Neural progenitor cell (in vitro differentiated cells): ENCODE measurements at regions not wholly inside any gene's neighbourhood (a gene's known extent, or its start where the extent isn't known, plus 50 kb on each side); places are given as distances from the start of the nearest gene placed in this dataset. TPM values are rescaled to one million over a fixed set of nuclear protein-coding genes. Genes with fewer than 3 reads are reported as not detected.
A peak's percentile ranks its signal among the peaks of the same experiment; 100 is the strongest.

Experiments used
- DNase-seq: peaks from one replicate; pipeline ENCODE4 v3.0.0-alpha.2; 2016; ENCODE audit warnings: low spot score
- H2AFZ ChIP-seq: fragments of 200-600 bp; sonication (generic); replicated peaks from 2 replicates; pipeline ENCODE4 v1.6.1; 2016; ENCODE audit warnings: antibody characterized with exemption
- H3F3A ChIP-seq: fragments of 200-600 bp; sonication (generic); 2 replicates; pipeline ENCODE4 v1.6.1; 2016; ENCODE audit warnings: antibody characterized with exemption, low read depth
- H3K27ac ChIP-seq: fragments of 200-600 bp; sonication (generic); 2 replicates; pipeline ENCODE4 v1.5.1; 2016; ENCODE audit warnings: mild to moderate bottlenecking
- H3K27me3 ChIP-seq: fragments of 200-600 bp; sonication (generic); 2 replicates; pipeline ENCODE4 v1.6.1; 2016; ENCODE audit warnings: mild to moderate bottlenecking, moderate library complexity
- H3K36me3 ChIP-seq: fragments of 200-600 bp; sonication (generic); 2 replicates; pipeline ENCODE4 v1.5.1; 2016
- H3K4me1 ChIP-seq: fragments of 200-600 bp; sonication (generic); 2 replicates; pipeline ENCODE4 v1.6.1; 2016; ENCODE audit warnings: mixed run types
- H3K4me2 ChIP-seq: fragments of 200-600 bp; sonication (generic); 2 replicates; pipeline ENCODE4 v1.6.1; 2016
- H3K4me3 ChIP-seq: fragments of 200-600 bp; sonication (generic); 2 replicates; pipeline ENCODE4 v1.5.1; 2016
- H3K79me2 ChIP-seq: fragments of 200-600 bp; sonication (generic); 2 replicates; pipeline ENCODE4 v1.6.1; 2016; ENCODE audit warnings: low read depth
- H3K9ac ChIP-seq: fragments of 200-600 bp; sonication (generic); 2 replicates; pipeline ENCODE4 v1.6.1; 2016
- H3K9me3 ChIP-seq: fragments of 200-600 bp; sonication (generic); 2 replicates; pipeline ENCODE4 v1.5.1; 2016; ENCODE audit warnings: low read depth
- H4K20me1 ChIP-seq: fragments of 200-600 bp; sonication (generic); 2 replicates; pipeline ENCODE4 v1.6.1; 2016; ENCODE audit warnings: low read depth
- H3K27ac Mint-ChIP-seq: 3 replicates; pipeline ENCODE4 v1.8.0; 2021; ENCODE audit warnings: mixed read lengths
- H3K27me3 Mint-ChIP-seq: 2 replicates; pipeline ENCODE4 v1.8.0; 2022; ENCODE audit warnings: low read depth, mild to moderate bottlenecking, inconsistent platforms, moderate library complexity, mixed read lengths; ENCODE audit not compliant: insufficient read depth
- H3K36me3 Mint-ChIP-seq: 3 replicates; pipeline ENCODE4 v1.8.0; 2021; ENCODE audit warnings: mixed read lengths
- H3K4me1 Mint-ChIP-seq: 3 replicates; pipeline ENCODE4 v1.8.0; 2021; ENCODE audit warnings: mixed read lengths
- H3K4me3 Mint-ChIP-seq: 3 replicates; pipeline ENCODE4 v1.8.0; 2021; ENCODE audit warnings: mild to moderate bottlenecking, moderate library complexity, mixed read lengths
- H3K9me3 Mint-ChIP-seq: 3 replicates; pipeline ENCODE4 v1.8.0; 2020; ENCODE audit warnings: mixed read lengths
- EZH2 ChIP-seq: fragments of 200-600 bp; sonication (generic); IDR thresholded peaks from 2 replicates; pipeline ENCODE4 v1.6.1; 2017; ENCODE audit warnings: antibody characterized with exemption, mild to moderate bottlenecking, moderate library complexity
- EZH2phosphoT487 ChIP-seq: fragments of 200-600 bp; sonication (generic); IDR thresholded peaks from 2 replicates; pipeline ENCODE4 v1.6.1; 2017; ENCODE audit warnings: antibody characterized with exemption
- small RNA-seq: library from RNA; depleted of rRNA; stranded (forward); fragments of <200 nt; gene quantifications from one replicate; pipeline ENCODE3, GENCODE V24; 2015
- TF ChIP-seq, protein P1 (sequence below): fragments of 200-600 bp; sonication (generic); IDR thresholded peaks from 2 replicates; pipeline ENCODE4 v1.5.1; 2017; ENCODE audit warnings: antibody characterized with exemption, mild to moderate bottlenecking

DNA sequence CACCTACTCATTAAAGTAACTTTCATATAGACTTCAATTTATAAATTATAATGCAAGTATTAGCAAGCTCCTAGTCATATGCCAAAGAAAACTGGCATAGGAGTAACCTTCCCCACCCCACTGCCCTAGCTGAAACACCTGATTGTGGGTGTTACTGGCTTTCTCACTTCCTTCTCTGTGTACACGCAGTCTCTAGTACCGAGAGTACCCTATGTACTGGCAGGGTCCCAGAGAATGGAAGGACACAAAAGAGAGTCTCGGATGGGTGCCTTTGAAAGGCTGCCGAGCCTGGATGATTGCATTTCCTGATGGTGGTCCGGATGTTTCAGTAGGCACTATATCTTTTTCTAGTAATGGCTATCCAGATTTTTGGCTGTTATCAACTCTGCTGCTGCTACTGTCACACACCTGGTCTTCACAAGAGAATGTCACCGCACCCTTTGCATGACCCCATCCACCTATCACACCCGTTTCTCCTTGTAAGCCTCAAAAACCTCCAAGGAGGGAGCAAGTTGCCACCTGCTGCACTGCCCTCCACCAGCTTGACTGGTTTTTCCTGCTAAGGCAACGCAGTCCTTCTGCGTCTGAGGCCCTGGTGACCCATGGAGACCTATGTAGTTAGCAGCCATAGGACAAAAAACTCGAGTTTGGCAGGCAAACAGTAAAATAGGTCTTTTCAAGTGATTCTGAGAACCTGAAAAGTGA lies 53.8 kb upstream of the CLINT1 start:
- peaks cover 22% of the 10 kb centered on the region for H3F3A ChIP-seq
- peaks cover 8% of the 10 kb centered on the region for H3K27me3 Mint-ChIP-seq
- H2AFZ ChIP-seq, result no peak overlapping the region
- no peaks in the 10 kb centered on the region for H3K79me2 ChIP-seq
- no peaks in the 10 kb centered on the region for H3K9me3 ChIP-seq
- no peaks in the 10 kb centered on the region for H3K36me3 ChIP-seq
- H3K4me1 ChIP-seq, result peaks cover 21% of the 10 kb centered on the region
- peak; percentile 42 for DNase-seq
- H3K4me1 Mint-ChIP-seq, result peaks cover 38% of the 10 kb centered on the region
- H3K4me2 ChIP-seq, result peak overlapping the region; percentile 61
- TF ChIP-seq, protein P1, sequence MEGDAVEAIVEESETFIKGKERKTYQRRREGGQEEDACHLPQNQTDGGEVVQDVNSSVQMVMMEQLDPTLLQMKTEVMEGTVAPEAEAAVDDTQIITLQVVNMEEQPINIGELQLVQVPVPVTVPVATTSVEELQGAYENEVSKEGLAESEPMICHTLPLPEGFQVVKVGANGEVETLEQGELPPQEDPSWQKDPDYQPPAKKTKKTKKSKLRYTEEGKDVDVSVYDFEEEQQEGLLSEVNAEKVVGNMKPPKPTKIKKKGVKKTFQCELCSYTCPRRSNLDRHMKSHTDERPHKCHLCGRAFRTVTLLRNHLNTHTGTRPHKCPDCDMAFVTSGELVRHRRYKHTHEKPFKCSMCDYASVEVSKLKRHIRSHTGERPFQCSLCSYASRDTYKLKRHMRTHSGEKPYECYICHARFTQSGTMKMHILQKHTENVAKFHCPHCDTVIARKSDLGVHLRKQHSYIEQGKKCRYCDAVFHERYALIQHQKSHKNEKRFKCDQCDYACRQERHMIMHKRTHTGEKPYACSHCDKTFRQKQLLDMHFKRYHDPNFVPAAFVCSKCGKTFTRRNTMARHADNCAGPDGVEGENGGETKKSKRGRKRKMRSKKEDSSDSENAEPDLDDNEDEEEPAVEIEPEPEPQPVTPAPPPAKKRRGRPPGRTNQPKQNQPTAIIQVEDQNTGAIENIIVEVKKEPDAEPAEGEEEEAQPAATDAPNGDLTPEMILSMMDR, result no peak
- TF ChIP-seq EZH2phosphoT487 (no peak), EZH2 (no peak)
- H3K27me3 ChIP-seq, result no peaks in the 10 kb centered on the region
- no peaks in the 10 kb centered on the region for H4K20me1 ChIP-seq
- H3K27ac ChIP-seq, result peak overlapping the region; percentile 43
- peaks cover 2% of the 10 kb centered on the region for H3K9me3 Mint-ChIP-seq
- no peaks in the 10 kb centered on the region for H3K36me3 Mint-ChIP-seq
- H3K4me3 Mint-ChIP-seq, result peak overlapping the region; percentile 46
- no peak overlapping the region for H3K9ac ChIP-seq
- no peak overlapping the region for H3K4me3 ChIP-seq
- H3K27ac Mint-ChIP-seq, result peak overlapping the region; percentile 61

GRCh38 chr5:157911568-157911967 lies 52.6 kb upstream of the CLINT1 start:
- Histone ChIP-seq H3K9ac (no peak overlapping the region), H4K20me1 (no peaks in the 10 kb centered on the region), H3K36me3 (no peaks in the 10 kb centered on the region), H3K4me2 (no peak overlapping the region), H3K9me3 (no peaks in the 10 kb centered on the region), H3K4me1 (peaks cover 21% of the 10 kb centered on the region), H3K27ac (no peak overlapping the region), H3K4me3 (no peak overlapping the region), H3F3A (peaks cover 22% of the 10 kb centered on the region), H2AFZ (no peak overlapping the region), H3K79me2 (no peaks in the 10 kb centered on the region), H3K27me3 (no peaks in the 10 kb centered on the region)
- Mint-ChIP-seq H3K9me3 (peaks cover 2% of the 10 kb centered on the region), H3K4me3 (no peak overlapping the region), H3K36me3 (no peaks in the 10 kb centered on the region), H3K27me3 (peaks cover 8% of the 10 kb centered on the region), H3K4me1 (peaks cover 34% of the 10 kb centered on the region), H3K27ac (peak overlapping the region; percentile 8)
- no peak for TF ChIP-seq EZH2
- no peak for TF ChIP-seq EZH2phosphoT487
- TF ChIP-seq, protein P1, result no peak
- DNase-seq, result no peak

Small RNA genes in the stretch of these regions (small RNA-seq; reads per million reads assigned to genes)
- gene AC091979.2 (not detected), gene RNU2-48P (0.61 reads per million, percentile 63 among the genes with 10 or more reads in this experiment)
